ENCODE measurements at regions not wholly inside any gene's neighbourhood (a gene's known extent, or its start where the extent isn't known, plus 50 kb on each side); places are given as distances from the start of the nearest gene placed in this dataset.

- Histone ChIP-seq H3K4me1 (peaks cover 0 to 31% (median 10%) of the 10 kb centered on the region in 4 donors), H3K27ac (no peak overlapping the region), H3K36me3 (no peaks in the 10 kb centered on the region), H3K27me3 (no peaks in the 10 kb centered on the region), H3K9me3 (no peaks in the 10 kb centered on the region), H3K4me3 (no peak overlapping the region)
- no peak for TF ChIP-seq CTCF (IDR thresholded peaks at IDR 0.05)
- intact Hi-C loops (cut with DNase I; ENCODE audit: low total_unique reads), result no loop called here
- DNase-seq, result no peak
Observed at GRCh38 chr5:68436686-68437520, 221.3 kb downstream of the PIK3R1 start.

DNA sequence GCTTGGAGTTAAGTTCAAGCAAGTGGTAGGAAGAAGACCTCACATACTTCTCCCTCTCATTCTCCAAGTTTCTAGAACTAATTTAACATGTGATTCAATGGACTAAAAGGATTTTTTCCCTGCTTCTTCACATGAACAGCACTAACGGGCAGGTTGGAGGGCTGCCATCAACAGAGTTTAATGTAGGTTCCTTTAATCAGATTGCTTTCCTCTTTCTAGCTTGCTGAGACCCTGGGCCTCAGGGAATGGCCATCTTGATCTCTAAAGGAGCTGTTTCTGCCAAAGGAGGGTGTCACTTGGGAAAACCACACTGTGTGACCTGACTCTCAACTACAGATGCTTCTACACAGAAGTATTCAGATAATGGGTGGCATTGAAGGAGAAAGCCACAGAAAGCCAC, 223.3 kb downstream of the PIK3R1 start:
- Histone ChIP-seq H3K9me3 (no peaks in the 10 kb centered on the region), H3K4me3 (no peak overlapping the region), H3K27ac (no peak overlapping the region), H3K4me1 (peaks cover 0 to 22% (median 5%) of the 10 kb centered on the region in 4 donors), H3K36me3 (no peaks in the 10 kb centered on the region), H3K27me3 (no peaks in the 10 kb centered on the region)
- no peak for DNase-seq
- intact Hi-C loops (cut with DNase I; ENCODE audit: low total_unique reads), result no loop called here
- no peak for TF ChIP-seq CTCF (IDR thresholded peaks at IDR 0.05)

DNA sequence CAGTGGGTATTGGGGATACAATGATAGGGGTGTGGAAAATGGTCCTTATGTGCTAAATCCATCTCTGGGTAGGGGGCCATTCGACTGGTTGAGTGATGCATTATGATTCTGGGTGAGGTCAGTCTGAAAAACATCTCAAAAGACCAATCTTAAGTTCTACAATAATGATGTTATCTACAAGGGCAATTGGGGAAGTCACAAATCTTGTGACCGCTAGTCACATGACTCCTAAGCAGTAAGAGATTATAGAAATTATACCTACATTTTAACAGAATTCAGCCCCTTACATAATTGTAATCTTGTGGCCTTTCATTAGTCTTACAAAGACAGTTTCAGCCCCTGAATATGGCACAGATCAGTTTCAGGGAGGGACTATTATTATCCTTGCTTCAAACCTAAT, 224.7 kb downstream of the PIK3R1 start:
- Histone ChIP-seq H3K36me3 (no peaks in the 10 kb centered on the region), H3K27ac (no peak overlapping the region), H3K27me3 (no peaks in the 10 kb centered on the region), H3K9me3 (no peaks in the 10 kb centered on the region), H3K4me3 (no peak overlapping the region), H3K4me1 (peaks cover 0 to 11% (median 0%) of the 10 kb centered on the region in 4 donors)
- intact Hi-C loops (cut with DNase I; ENCODE audit: low total_unique reads), result no loop called here
- DNase-seq, result no peak
- no peak for TF ChIP-seq CTCF (IDR thresholded peaks at IDR 0.05)

DNA sequence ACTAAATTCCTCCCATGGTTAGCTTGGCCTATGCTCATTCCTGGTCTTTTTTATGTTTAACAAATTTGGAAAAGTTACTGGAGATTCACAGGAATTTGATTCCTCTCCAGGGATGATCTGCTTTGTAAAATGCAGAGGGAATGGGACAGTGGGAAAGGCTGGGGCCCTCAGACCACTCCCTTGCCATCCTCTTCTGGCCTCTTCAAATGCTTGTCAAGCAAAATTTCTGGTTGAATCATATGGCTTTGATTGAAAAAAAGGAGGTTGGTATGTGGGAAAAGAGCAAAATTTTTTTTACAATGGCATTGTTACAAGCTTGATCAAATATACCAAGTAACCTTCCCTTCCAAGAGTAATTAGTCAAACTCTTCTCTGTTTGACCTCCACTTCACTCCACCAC, 225.1 kb downstream of the PIK3R1 start:
- intact Hi-C loops (cut with DNase I; ENCODE audit: low total_unique reads), result no loop called here
- Histone ChIP-seq H3K27ac (no peak overlapping the region), H3K4me3 (no peak overlapping the region), H3K9me3 (no peaks in the 10 kb centered on the region), H3K36me3 (no peaks in the 10 kb centered on the region), H3K4me1 (peaks cover 0 to 11% (median 0%) of the 10 kb centered on the region in 4 donors), H3K27me3 (no peaks in the 10 kb centered on the region)
- no peak for DNase-seq
- TF ChIP-seq CTCF (IDR thresholded peaks at IDR 0.05), result no peak

- intact Hi-C loops (cut with DNase I; ENCODE audit: low total_unique reads), result no loop called here
- Histone ChIP-seq H3K4me3 (no peak overlapping the region), H3K4me1 (peaks cover 0 to 11% (median 0%) of the 10 kb centered on the region in 4 donors), H3K27ac (no peak overlapping the region), H3K9me3 (no peaks in the 10 kb centered on the region), H3K27me3 (no peaks in the 10 kb centered on the region), H3K36me3 (no peaks in the 10 kb centered on the region)
- TF ChIP-seq CTCF (IDR thresholded peaks at IDR 0.05), result no peak
- DNase-seq, result no peak
Observed at GRCh38 chr5:68441309-68442073, 225.9 kb downstream of the PIK3R1 start.
